Endothelial cell of umbilical vein (primary cell): ENCODE measurements at regions not wholly inside any gene's neighbourhood (a gene's known extent, or its start where the extent isn't known, plus 50 kb on each side); places are given as distances from the start of the nearest gene placed in this dataset.

ENCODE experiments used
- BruUV-seq: library from RNA; stranded (reverse); fragments of 400-500 nt; replicated peaks from 2 replicates; lab custom pipeline; 2021; lab: Mats Ljungman, UMichigan
- CTCF ChIA-PET: fragments of 300-600, 350-600 bp; sonication (Branson Sonifier 250); formaldehyde crosslinking; loops from one replicate; lab custom pipeline; 2021; ENCODE audit warnings: antibody characterized with exemption, inconsistent platforms; lab: Charles Lee
- POLR2A ChIA-PET: fragments of 300-600, 350-600 bp; sonication (Branson Sonifier 250); formaldehyde crosslinking; loops from one replicate; lab custom pipeline; 2021; ENCODE audit warnings: antibody characterized with exemption, inconsistent platforms; lab: Charles Lee
- DNase-seq: peaks from one replicate; pipeline ENCODE4 v3.0.0-alpha.2; 2011; ENCODE audit warnings: low read depth, low spot score
- FAIRE-seq: peaks from 2 replicates; lab custom pipeline; 2011; peaks lifted over from hg19 to GRCh38; lab: Jason Lieb, UNC
- H2AFZ ChIP-seq: 2 replicates; pipeline ENCODE4 v1.6.0; 2012; ENCODE audit warnings: low read depth, low read length, control low read depth, inconsistent platforms
- H3K27ac ChIP-seq: 2 replicates; pipeline ENCODE4 v1.5.1; 2011; ENCODE audit warnings: low read depth, mild to moderate bottlenecking, control low read depth, low read length, moderate library complexity; ENCODE audit not compliant: insufficient read depth
- H3K27me3 ChIP-seq, 2 experiments: 2 replicates each; pipeline versions ENCODE4 v1.6.0 to v1.6.1; 2011; ENCODE audit warnings: low read length in 2 of 2, mixed read lengths in 1 of 2; ENCODE audit not compliant: control insufficient read depth in 2 of 2, insufficient read depth in 2 of 2
- H3K36me3 ChIP-seq, 2 experiments: 2 replicates in 1 of 2; 3 replicates in 1 of 2; pipeline ENCODE4 v1.5.1; 2011; ENCODE audit warnings: low read length in 2 of 2, mild to moderate bottlenecking in 1 of 2, moderate library complexity in 1 of 2; ENCODE audit not compliant: control insufficient read depth in 2 of 2, insufficient read depth in 2 of 2; ENCODE audit errors: extremely low read depth in 1 of 2
- H3K4me1 ChIP-seq: 3 replicates; pipeline ENCODE4 v1.5.1; 2011; ENCODE audit warnings: mild to moderate bottlenecking, low read length; ENCODE audit not compliant: control insufficient read depth, insufficient read depth; ENCODE audit errors: extremely low read depth
- H3K4me2 ChIP-seq: 2 replicates; pipeline ENCODE4 v1.6.1; 2011; ENCODE audit warnings: low read length, control low read depth, mixed read lengths; ENCODE audit not compliant: insufficient read depth
- H3K4me3 ChIP-seq, 3 experiments: fragments of 200-600 bp in 1 of 3; sonication (generic), shearing (Covaris generic) in 1 of 3; replicated peaks in 1 of 3; 2 replicates each; pipeline ENCODE4 v1.5.1; 2011 to 2016; ENCODE audit warnings: control low read depth in 3 of 3, low read length in 3 of 3, mild to moderate bottlenecking in 2 of 3, inconsistent platforms in 1 of 3, low read depth in 1 of 3, moderate library complexity in 1 of 3; ENCODE audit not compliant: insufficient read depth in 1 of 3
- H3K79me2 ChIP-seq: 2 replicates; pipeline ENCODE4 v1.6.0; 2012; ENCODE audit warnings: low read length, inconsistent platforms; ENCODE audit not compliant: control insufficient read depth, insufficient read depth
- H3K9ac ChIP-seq: replicated peaks from 2 replicates; pipeline ENCODE3; 2011; ENCODE audit warnings: low read length, control low read depth; ENCODE audit not compliant: insufficient read depth; ENCODE audit errors: extremely low read depth
- H3K9me1 ChIP-seq: replicated peaks from 3 replicates; pipeline ENCODE4 v1.6.0; 2011; ENCODE audit warnings: mild to moderate bottlenecking, low read length; ENCODE audit not compliant: control insufficient read depth, insufficient read depth; ENCODE audit errors: extremely low read depth
- H3K9me3 ChIP-seq: replicated peaks from 2 replicates; pipeline ENCODE4 v1.5.1; 2012; ENCODE audit warnings: low read length, inconsistent platforms; ENCODE audit not compliant: control insufficient read depth, insufficient read depth
- H4K20me1 ChIP-seq: replicated peaks from 2 replicates; pipeline ENCODE3; 2011; ENCODE audit warnings: mild to moderate bottlenecking, low read length; ENCODE audit not compliant: control insufficient read depth, insufficient read depth; ENCODE audit errors: extremely low read depth
- CTCF ChIP-seq, 2 donors: IDR thresholded peaks; 1 replicate in 1 of 2; 2 replicates in 1 of 2; pipeline ENCODE4 v1.5.1; 2011; ENCODE audit warnings: low read length in 2 of 2, mild to moderate bottlenecking in 2 of 2, moderate library complexity in 2 of 2, control low read depth in 1 of 2, inconsistent platforms in 1 of 2, low read depth in 1 of 2; ENCODE audit not compliant: insufficient read depth in 1 of 2; ENCODE audit errors: extremely low read depth in 1 of 2
- EZH2 ChIP-seq: IDR thresholded peaks from 2 replicates; pipeline ENCODE4 v1.6.1; 2012; ENCODE audit warnings: borderline replicate concordance, low read depth, mild to moderate bottlenecking, moderate library complexity, low read length, inconsistent platforms; ENCODE audit not compliant: severe bottlenecking
- FOS ChIP-seq: IDR thresholded peaks from 2 replicates; pipeline ENCODE4 v1.6.1; 2011; ENCODE audit warnings: mild to moderate bottlenecking, low read length, moderate library complexity, borderline replicate concordance; ENCODE audit not compliant: insufficient read depth
- GATA2 ChIP-seq: IDR thresholded peaks from 2 replicates; pipeline ENCODE4 v1.7.0; 2011; ENCODE audit warnings: low read depth, mild to moderate bottlenecking, moderate library complexity, mixed read lengths, low read length; ENCODE audit not compliant: insufficient read length, insufficient read depth
- JUN ChIP-seq: IDR thresholded peaks from 2 replicates; pipeline ENCODE4 v1.6.1; 2011; ENCODE audit warnings: borderline replicate concordance, low read depth; ENCODE audit not compliant: insufficient read length, insufficient read depth
- MAX ChIP-seq: IDR thresholded peaks from 2 replicates; pipeline ENCODE4 v1.6.1; 2011; ENCODE audit not compliant: insufficient read depth, insufficient read length
- MYC ChIP-seq: IDR thresholded peaks from one replicate; pipeline ENCODE4 v1.6.1; 2011; ENCODE audit warnings: mild to moderate bottlenecking, low read depth, low read length
- POLR2A ChIP-seq: IDR thresholded peaks from 2 replicates; pipeline ENCODE4 v1.6.1; 2012; ENCODE audit warnings: low read depth, mild to moderate bottlenecking, control low read depth, low read length
- POLR2AphosphoS5 ChIP-seq: IDR thresholded peaks from 2 replicates; pipeline ENCODE4 v1.6.1; 2012; ENCODE audit warnings: low read depth, mild to moderate bottlenecking, control low read depth, low read length, moderate library complexity; ENCODE audit not compliant: insufficient read depth
- dilution Hi-C: fragments of 300-500 bp; cut with MboI; formaldehyde crosslinking; loops from one replicate; pipeline ENCODE4 v1.15.0; 2019; ENCODE audit warnings: low sequenced_read_pairs; ENCODE audit not compliant: extremely low pct_ligation_motif_present
- intact Hi-C: fragments of 100-400 bp; cut with micrococcal nuclease; formaldehyde crosslinking; loops from one replicate; pipeline ENCODE4 v1.10.0; 2022

- Histone ChIP-seq H3K36me3 (no peaks in the 10 kb centered on the region), H2AFZ (no peak overlapping the region), H3K9me1 (no peaks in the 10 kb centered on the region), H3K9ac (no peak overlapping the region), H3K79me2 (no peaks in the 10 kb centered on the region), H3K4me3 (no peak overlapping the region), H3K27ac (no peak overlapping the region), H3K27me3 (no peaks in the 10 kb centered on the region), H4K20me1 (no peaks in the 10 kb centered on the region), H3K4me1 (no peaks in the 10 kb centered on the region), H3K9me3 (peaks cover 3% of the 10 kb centered on the region), H3K4me2 (no peak overlapping the region)
- POLR2A ChIA-PET: no interaction called here
- CTCF ChIA-PET: no interaction called here
- intact Hi-C loops: no loop called here
- dilution Hi-C loops: no loop called here
- BruUV-seq: no TSS peak
- DNase-seq (no peak), FAIRE-seq (no peak)
- no peak for TF ChIP-seq EZH2
- no peak for TF ChIP-seq MYC
- no peak for TF ChIP-seq CTCF (IDR thresholded peaks at IDR 0.05; ENCODE audit: extremely low read depth in 1 of 2, insufficient read depth in 1 of 2, low read depth in 1 of 2, low read length in 2 of 2)
- TF ChIP-seq MAX: no peak
- no peak for TF ChIP-seq GATA2
- TF ChIP-seq FOS: no peak
- no peak for TF ChIP-seq POLR2AphosphoS5
- TF ChIP-seq POLR2A: no peak
- no peak for TF ChIP-seq JUN
Measured at GRCh38 chr5:87605663-87606062, 192.9 kb upstream of the CCNH start.
